ENCODE measurements at regions not wholly inside any gene's neighbourhood (a gene's known extent, or its start where the extent isn't known, plus 50 kb on each side); places are given as distances from the start of the nearest gene placed in this dataset.
"Not testable (repeated sequence)": the region's sequence is repeated elsewhere in the genome, so short reads cannot be mapped to it uniquely, and the experiment has no call there.

GRCh38 chr1:245102149-245102548 is 52.6 kb upstream of the KIF26B start:
- not testable (repeated sequence) for H3K9me3 Mint-ChIP-seq, H3K27me3 Mint-ChIP-seq, H3K4me1 Mint-ChIP-seq, H3K36me3 Mint-ChIP-seq, H3K4me3 Mint-ChIP-seq, ATAC-seq, H3K27ac Mint-ChIP-seq

GRCh38 chr1:245099401-245099800 is 55.4 kb upstream of the KIF26B start:
- no peaks in the 10 kb centered on the region for H3K4me1 Mint-ChIP-seq
- no peak overlapping the region for H3K27ac Mint-ChIP-seq
- no peak for ATAC-seq
- H3K36me3 Mint-ChIP-seq: no peaks in the 10 kb centered on the region
- H3K27me3 Mint-ChIP-seq: peaks cover 8% of the 10 kb centered on the region
- no peaks in the 10 kb centered on the region for H3K9me3 Mint-ChIP-seq
- no peak overlapping the region for H3K4me3 Mint-ChIP-seq

- Mint-ChIP-seq H3K27ac (no peak overlapping the region), H3K4me3 (no peak overlapping the region), H3K4me1 (no peaks in the 10 kb centered on the region), H3K27me3 (peaks cover 6% of the 10 kb centered on the region), H3K9me3 (no peaks in the 10 kb centered on the region), H3K36me3 (no peaks in the 10 kb centered on the region)
- peak; percentile 8 for ATAC-seq
Observed at GRCh38 chr1:245098924-245099323, 55.9 kb upstream of the KIF26B start.

GRCh38 chr1:245096311-245097066 is 58.3 kb upstream of the KIF26B start:
- Mint-ChIP-seq H3K36me3 (no peaks in the 10 kb centered on the region), H3K9me3 (no peaks in the 10 kb centered on the region), H3K4me3 (no peak overlapping the region), H3K4me1 (no peaks in the 10 kb centered on the region), H3K27ac (no peak overlapping the region), H3K27me3 (no peaks in the 10 kb centered on the region)
- ATAC-seq: no peak

- no peaks in the 10 kb centered on the region for H3K36me3 Mint-ChIP-seq
Observed at GRCh38 chr1:245095903-245096302, 58.9 kb upstream of the KIF26B start.

GRCh38 chr1:245094954-245095353 is 59.8 kb upstream of the KIF26B start:
- ATAC-seq: no peak
- H3K27me3 Mint-ChIP-seq: no peaks in the 10 kb centered on the region
- no peaks in the 10 kb centered on the region for H3K4me1 Mint-ChIP-seq
- no peaks in the 10 kb centered on the region for H3K36me3 Mint-ChIP-seq
- H3K27ac Mint-ChIP-seq: no peak overlapping the region
- no peaks in the 10 kb centered on the region for H3K9me3 Mint-ChIP-seq
- no peak overlapping the region for H3K4me3 Mint-ChIP-seq

More at GRCh38 chr1:245095903-245096302, 58.9 kb upstream of the KIF26B start:
- Mint-ChIP-seq H3K27me3 (no peaks in the 10 kb centered on the region), H3K9me3 (no peaks in the 10 kb centered on the region), H3K4me1 (no peaks in the 10 kb centered on the region), H3K4me3 (no peak overlapping the region), H3K27ac (no peak overlapping the region)
- no peak for ATAC-seq

- Mint-ChIP-seq H3K27me3 (no peaks in the 10 kb centered on the region), H3K36me3 (no peaks in the 10 kb centered on the region), H3K9me3 (no peaks in the 10 kb centered on the region), H3K27ac (no peak overlapping the region), H3K4me3 (no peak overlapping the region), H3K4me1 (no peaks in the 10 kb centered on the region)
- ATAC-seq: no peak
Observed at GRCh38 chr1:245094092-245094491, 60.7 kb upstream of the KIF26B start.

- Mint-ChIP-seq H3K27ac (no peak overlapping the region), H3K36me3 (no peaks in the 10 kb centered on the region), H3K27me3 (no peaks in the 10 kb centered on the region), H3K4me1 (no peaks in the 10 kb centered on the region), H3K9me3 (no peaks in the 10 kb centered on the region), H3K4me3 (no peak overlapping the region)
- no peak for ATAC-seq
Observed at GRCh38 chr1:245092638-245092976, 62.2 kb upstream of the KIF26B start.

GRCh38 chr1:245091818-245092637 is 62.8 kb upstream of the KIF26B start:
- Mint-ChIP-seq H3K36me3 (no peaks in the 10 kb centered on the region), H3K27me3 (no peaks in the 10 kb centered on the region), H3K9me3 (no peaks in the 10 kb centered on the region), H3K27ac (no peak overlapping the region), H3K4me1 (no peaks in the 10 kb centered on the region), H3K4me3 (no peak overlapping the region)
- no peak for ATAC-seq

- Mint-ChIP-seq H3K4me3 (no peak overlapping the region), H3K27me3 (no peaks in the 10 kb centered on the region), H3K27ac (no peak overlapping the region), H3K9me3 (no peaks in the 10 kb centered on the region), H3K4me1 (no peaks in the 10 kb centered on the region), H3K36me3 (no peaks in the 10 kb centered on the region)
- ATAC-seq: no peak
Observed at GRCh38 chr1:245091171-245091621, 63.6 kb upstream of the KIF26B start.

GRCh38 chr1:245090491-245091090 is 64.2 kb upstream of the KIF26B start:
- Mint-ChIP-seq H3K9me3 (no peaks in the 10 kb centered on the region), H3K27ac (no peak overlapping the region), H3K4me3 (no peak overlapping the region), H3K36me3 (no peaks in the 10 kb centered on the region), H3K27me3 (no peaks in the 10 kb centered on the region), H3K4me1 (peaks cover 3% of the 10 kb centered on the region)
- ATAC-seq: no peak

- no peak for ATAC-seq
- H3K27me3 Mint-ChIP-seq: no peaks in the 10 kb centered on the region
Observed at GRCh38 chr1:245087723-245088122, 67.1 kb upstream of the KIF26B start.

GRCh38 chr1:245086389-245086969 is 68.3 kb upstream of the KIF26B start:
- no peak for ATAC-seq
- Mint-ChIP-seq H3K27ac (no peak overlapping the region), H3K36me3 (peaks cover 5% of the 10 kb centered on the region), H3K27me3 (no peaks in the 10 kb centered on the region), H3K4me1 (peaks cover 5% of the 10 kb centered on the region), H3K9me3 (no peaks in the 10 kb centered on the region), H3K4me3 (no peak overlapping the region)

More at GRCh38 chr1:245087723-245088122, 67.1 kb upstream of the KIF26B start:
- H3K9me3 Mint-ChIP-seq: no peaks in the 10 kb centered on the region
- peaks cover 5% of the 10 kb centered on the region for H3K4me1 Mint-ChIP-seq
- H3K27ac Mint-ChIP-seq: no peak overlapping the region
- no peak overlapping the region for H3K4me3 Mint-ChIP-seq
- H3K36me3 Mint-ChIP-seq: peaks cover 5% of the 10 kb centered on the region

- no peaks in the 10 kb centered on the region for H3K9me3 Mint-ChIP-seq
- H3K27ac Mint-ChIP-seq: no peak overlapping the region
- H3K27me3 Mint-ChIP-seq: no peaks in the 10 kb centered on the region
- peaks cover 5% of the 10 kb centered on the region for H3K36me3 Mint-ChIP-seq
- H3K4me1 Mint-ChIP-seq: peaks cover 5% of the 10 kb centered on the region
- peak; percentile 86 for ATAC-seq
- H3K4me3 Mint-ChIP-seq: no peak overlapping the region
Observed at GRCh38 chr1:245085508-245086095, 69.2 kb upstream of the KIF26B start.

GRCh38 chr1:245084551-245084950 is 70.2 kb upstream of the KIF26B start:
- H3K27ac Mint-ChIP-seq: no peak overlapping the region
- no peaks in the 10 kb centered on the region for H3K9me3 Mint-ChIP-seq
- ATAC-seq: no peak
- H3K4me1 Mint-ChIP-seq: peaks cover 5% of the 10 kb centered on the region
- no peaks in the 10 kb centered on the region for H3K27me3 Mint-ChIP-seq
- peaks cover 5% of the 10 kb centered on the region for H3K36me3 Mint-ChIP-seq
- no peak overlapping the region for H3K4me3 Mint-ChIP-seq

Measured in stimulated activated memory B cell treated with anti-CD40 and anti-IgM and Interleukin-4, amounts not matched to agents 10 μg/mL and 1 μg/mL and 100 μg/mL, for 72 hours (primary cell).